CD4-positive, alpha-beta memory T cell (primary cell): ENCODE measurements at regions not wholly inside any gene's neighbourhood (a gene's known extent, or its start where the extent isn't known, plus 50 kb on each side); places are given as distances from the start of the nearest gene placed in this dataset.

Experiments used
- CTCF ChIA-PET: fragments of 350-600 bp; sonication (Branson Sonifier 250); formaldehyde crosslinking; loops from one replicate; lab custom pipeline; 2021; ENCODE audit warnings: inconsistent platforms; ENCODE audit not compliant: partially characterized antibody; lab: Charles Lee
- POLR2A ChIA-PET: fragments of 350-600 bp; sonication (Branson Sonifier 250); formaldehyde crosslinking; loops from one replicate; lab custom pipeline; 2021; ENCODE audit not compliant: partially characterized antibody; lab: Charles Lee
- DNase-seq, 5 donors: peaks; one replicate each; pipeline versions ENCODE4 v3.0.0 to v3.0.0-alpha.2; 2020 to 2022; ENCODE audit warnings: mixed read lengths in 1 of 5
- H3K27ac ChIP-seq: one replicate; pipeline ENCODE4 v1.7.0; 2013; ENCODE audit warnings: low read depth, low read length
- H3K27me3 ChIP-seq: 2 replicates; pipeline ENCODE4 v1.7.0; 2013; ENCODE audit warnings: mild to moderate bottlenecking, low read length, moderate library complexity; ENCODE audit not compliant: insufficient read depth
- H3K36me3 ChIP-seq: 2 replicates; pipeline ENCODE4 v1.7.0; 2013; ENCODE audit warnings: mild to moderate bottlenecking, low read length, moderate library complexity; ENCODE audit not compliant: insufficient read depth
- H3K4me1 ChIP-seq: 2 replicates; pipeline ENCODE4 v1.7.0; 2013; ENCODE audit warnings: mild to moderate bottlenecking, low read length, moderate library complexity; ENCODE audit not compliant: insufficient read depth
- H3K4me3 ChIP-seq, 2 donors: one replicate each; pipeline ENCODE4 v1.7.0; 2013; ENCODE audit warnings: low read length in 2 of 2, mild to moderate bottlenecking in 1 of 2
- H3K9me3 ChIP-seq, 2 donors: one replicate each; pipeline ENCODE4 v1.7.0; 2013; ENCODE audit warnings: low read length in 2 of 2, control low read depth in 1 of 2; ENCODE audit not compliant: control insufficient read depth in 1 of 2
- H3K27ac Mint-ChIP-seq, 7 donors: one replicate each; pipeline ENCODE4 v1.8.0; 2020 to 2021; ENCODE audit warnings: mixed read lengths in 7 of 7, mild to moderate bottlenecking in 6 of 7, inconsistent platforms in 3 of 7, moderate library complexity in 3 of 7
- H3K27me3 Mint-ChIP-seq, 2 donors: one replicate each; pipeline ENCODE4 v1.8.0; 2020 to 2021; ENCODE audit warnings: mixed read lengths in 2 of 2
- H3K36me3 Mint-ChIP-seq, 2 donors: one replicate each; pipeline ENCODE4 v1.8.0; 2020 to 2021; ENCODE audit warnings: mixed read lengths in 2 of 2, inconsistent platforms in 1 of 2, mild to moderate bottlenecking in 1 of 2
- H3K4me1 Mint-ChIP-seq, 4 donors: one replicate each; pipeline ENCODE4 v1.8.0; 2020 to 2021; ENCODE audit warnings: mixed read lengths in 4 of 4, mild to moderate bottlenecking in 1 of 4
- H3K4me3 Mint-ChIP-seq, 8 donors: one replicate each; pipeline ENCODE4 v1.8.0; 2020 to 2021; ENCODE audit warnings: mixed read lengths in 8 of 8, mild to moderate bottlenecking in 7 of 8, moderate library complexity in 6 of 8, inconsistent platforms in 3 of 8
- H3K9me3 Mint-ChIP-seq, 8 donors: one replicate each; pipeline ENCODE4 v1.8.0; 2020 to 2021; ENCODE audit warnings: mixed read lengths in 8 of 8, mild to moderate bottlenecking in 5 of 8, inconsistent platforms in 3 of 8, moderate library complexity in 1 of 8
- intact Hi-C: fragments of 100-400 bp; cut with micrococcal nuclease; formaldehyde crosslinking; loops from one replicate; pipeline ENCODE4 v1.15.1; 2023

GRCh38 chr1:25050165-25050564 lies 120.1 kb upstream of the RUNX3 start:
- H3K4me1 Mint-ChIP-seq: peaks cover 0 to 3% (median 0%) of the 10 kb centered on the region in 4 donors
- Histone ChIP-seq H3K27ac (no peak overlapping the region), H3K4me1 (no peaks in the 10 kb centered on the region), H3K27me3 (no peaks in the 10 kb centered on the region), H3K9me3 (no peaks in the 10 kb centered on the region), H3K36me3 (no peaks in the 10 kb centered on the region), H3K4me3 (no peak overlapping the region)
- H3K27ac Mint-ChIP-seq: no peak overlapping the region
- no peaks in the 10 kb centered on the region for H3K36me3 Mint-ChIP-seq
- DNase-seq: no peak
- H3K9me3 Mint-ChIP-seq: no peaks in the 10 kb centered on the region
- ChIA-PET POLR2A (no interaction called here), CTCF (interaction anchor here (1.2 to 2.9 kb wide), 2 partner anchors 13 to 117 kb away, joined by 3 to 14 read pairs; no protein-coding TSS in a partner anchor)
- peaks cover 4 to 16% of the 10 kb centered on the region in 2 donors for H3K27me3 Mint-ChIP-seq
- intact Hi-C loops: no loop called here
- no peak overlapping the region for H3K4me3 Mint-ChIP-seq

- H3K9me3 ChIP-seq: no peaks in the 10 kb centered on the region
- intact Hi-C loops: no loop called here
- no peaks in the 10 kb centered on the region for H3K36me3 Mint-ChIP-seq
- POLR2A ChIA-PET: no interaction called here
- no peaks in the 10 kb centered on the region for H3K27me3 ChIP-seq
- H3K4me1 Mint-ChIP-seq: peaks cover 0 to 1% (median 0%) of the 10 kb centered on the region in 4 donors
- no peak overlapping the region for H3K4me3 ChIP-seq
- H3K9me3 Mint-ChIP-seq: no peaks in the 10 kb centered on the region
- no peak overlapping the region for H3K27ac Mint-ChIP-seq
- no peaks in the 10 kb centered on the region for H3K4me1 ChIP-seq
- H3K4me3 Mint-ChIP-seq: no peak overlapping the region
- H3K27ac ChIP-seq: no peak overlapping the region
- DNase-seq: no peak
- CTCF ChIA-PET: interaction anchor here (0.7 to 2.9 kb wide), 2 partner anchors 12 to 344 kb away, joined by 3 to 14 read pairs; no protein-coding TSS in a partner anchor
- H3K27me3 Mint-ChIP-seq: peaks cover 2 to 10% of the 10 kb centered on the region in 2 donors
- no peaks in the 10 kb centered on the region for H3K36me3 ChIP-seq
Measured at GRCh38 chr1:25049190-25049589, 119.1 kb upstream of the RUNX3 start.

GRCh38 chr1:25048728-25049127 lies 118.7 kb upstream of the RUNX3 start:
- Histone ChIP-seq H3K27ac (no peak overlapping the region), H3K36me3 (no peaks in the 10 kb centered on the region), H3K27me3 (no peaks in the 10 kb centered on the region), H3K4me1 (no peaks in the 10 kb centered on the region), H3K9me3 (no peaks in the 10 kb centered on the region), H3K4me3 (no peak overlapping the region)
- H3K27ac Mint-ChIP-seq: no peak overlapping the region
- intact Hi-C loops: no loop called here
- H3K4me3 Mint-ChIP-seq: no peak overlapping the region
- H3K4me1 Mint-ChIP-seq: no peaks in the 10 kb centered on the region
- POLR2A ChIA-PET: no interaction called here
- H3K9me3 Mint-ChIP-seq: no peaks in the 10 kb centered on the region
- no peak for DNase-seq
- CTCF ChIA-PET: interaction anchor here (2.9 kb wide), 1 partner anchor 11 kb away, joined by 14 read pairs; no protein-coding TSS in a partner anchor
- peaks cover 2 to 9% of the 10 kb centered on the region in 2 donors for H3K27me3 Mint-ChIP-seq
- H3K36me3 Mint-ChIP-seq: no peaks in the 10 kb centered on the region

- no peaks in the 10 kb centered on the region for H3K36me3 ChIP-seq
- ChIA-PET CTCF (interaction anchor here (2.9 kb wide), 1 partner anchor 10 kb away, joined by 14 read pairs; no protein-coding TSS in a partner anchor), POLR2A (no interaction called here)
- no peak overlapping the region for H3K4me3 ChIP-seq
- no peaks in the 10 kb centered on the region for H3K4me1 ChIP-seq
- intact Hi-C loops: no loop called here
- peaks cover 2 to 5% of the 10 kb centered on the region in 2 donors for H3K27me3 Mint-ChIP-seq
- DNase-seq: no peak
- H3K27me3 ChIP-seq: no peaks in the 10 kb centered on the region
- H3K9me3 ChIP-seq: no peaks in the 10 kb centered on the region
- H3K9me3 Mint-ChIP-seq: no peaks in the 10 kb centered on the region
- H3K27ac Mint-ChIP-seq: no peak overlapping the region
- H3K4me3 Mint-ChIP-seq: no peak overlapping the region
- H3K4me1 Mint-ChIP-seq: no peaks in the 10 kb centered on the region
- no peaks in the 10 kb centered on the region for H3K36me3 Mint-ChIP-seq
- H3K27ac ChIP-seq: no peak overlapping the region
Measured at GRCh38 chr1:25047506-25048240, 117.6 kb upstream of the RUNX3 start.

GRCh38 chr1:25046194-25046532 lies 116.1 kb upstream of the RUNX3 start:
- no peak overlapping the region for H3K27ac ChIP-seq
- intact Hi-C loops: no loop called here
- H3K4me3 ChIP-seq: no peak overlapping the region
- Mint-ChIP-seq H3K9me3 (no peaks in the 10 kb centered on the region), H3K27ac (no peak overlapping the region), H3K4me1 (peaks cover 0 to 1% (median 0%) of the 10 kb centered on the region in 4 donors), H3K4me3 (no peak overlapping the region), H3K36me3 (no peaks in the 10 kb centered on the region), H3K27me3 (peaks cover 2% of the 10 kb centered on the region in 2 donors)
- DNase-seq: no peak
- H3K4me1 ChIP-seq: no peaks in the 10 kb centered on the region
- H3K9me3 ChIP-seq: no peaks in the 10 kb centered on the region
- no peaks in the 10 kb centered on the region for H3K27me3 ChIP-seq
- POLR2A ChIA-PET: no interaction called here
- no peaks in the 10 kb centered on the region for H3K36me3 ChIP-seq
- CTCF ChIA-PET: interaction anchor here (1.1 to 1.7 kb wide), 5 partner anchors 9 to 198 kb away, joined by 3 to 6 read pairs (median 5); partner anchors contain the start of gene RUNX3

GRCh38 chr1:25045480-25046193 lies 115.6 kb upstream of the RUNX3 start:
- no peak for DNase-seq
- Histone ChIP-seq H3K9me3 (no peaks in the 10 kb centered on the region), H3K27ac (no peak overlapping the region), H3K36me3 (no peaks in the 10 kb centered on the region), H3K4me3 (no peak overlapping the region), H3K27me3 (no peaks in the 10 kb centered on the region), H3K4me1 (no peaks in the 10 kb centered on the region)
- Mint-ChIP-seq H3K4me3 (no peak overlapping the region), H3K27ac (peak overlapping the region in 1 of 7 donors; percentile 47), H3K36me3 (no peaks in the 10 kb centered on the region), H3K9me3 (no peaks in the 10 kb centered on the region), H3K27me3 (peaks cover 1 to 3% of the 10 kb centered on the region in 2 donors), H3K4me1 (peaks cover 0 to 3% (median 0%) of the 10 kb centered on the region in 4 donors)
- CTCF ChIA-PET: interaction anchor here (1.1 to 1.7 kb wide), 5 partner anchors 9 to 198 kb away, joined by 3 to 6 read pairs (median 5); partner anchors contain the start of gene RUNX3
- POLR2A ChIA-PET: no interaction called here
- intact Hi-C loops: no loop called here

- Mint-ChIP-seq H3K36me3 (no peaks in the 10 kb centered on the region), H3K27ac (no peak overlapping the region), H3K4me1 (peaks cover 0 to 5% (median 2%) of the 10 kb centered on the region in 4 donors), H3K27me3 (peaks cover 0 to 1% of the 10 kb centered on the region in 2 donors), H3K9me3 (no peaks in the 10 kb centered on the region), H3K4me3 (no peak overlapping the region)
- H3K36me3 ChIP-seq: no peaks in the 10 kb centered on the region
- no peak for DNase-seq
- ChIA-PET POLR2A (no interaction called here), CTCF (interaction anchor here (0.7 to 12.9 kb wide), 5 partner anchors 57 to 196 kb away, joined by 3 to 296 read pairs (median 3); partner anchors contain the start of gene RUNX3)
- H3K9me3 ChIP-seq: no peaks in the 10 kb centered on the region
- no peaks in the 10 kb centered on the region for H3K4me1 ChIP-seq
- no peaks in the 10 kb centered on the region for H3K27me3 ChIP-seq
- H3K27ac ChIP-seq: no peak overlapping the region
- intact Hi-C loops: no loop called here
- no peak overlapping the region for H3K4me3 ChIP-seq
Measured at GRCh38 chr1:25043228-25043580, 113.1 kb upstream of the RUNX3 start.
